ENCODE measurements at regions not wholly inside any gene's neighbourhood (a gene's known extent, or its start where the extent isn't known, plus 50 kb on each side); places are given as distances from the start of the nearest gene placed in this dataset.
"Not testable (repeated sequence)": the region's sequence is repeated elsewhere in the genome, so short reads cannot be mapped to it uniquely, and the experiment has no call there.

- DNase-seq, result no peak
These were observed 301.9 kb downstream of the RASEF start for GRCh38 chr9:82761027-82761426.

DNA sequence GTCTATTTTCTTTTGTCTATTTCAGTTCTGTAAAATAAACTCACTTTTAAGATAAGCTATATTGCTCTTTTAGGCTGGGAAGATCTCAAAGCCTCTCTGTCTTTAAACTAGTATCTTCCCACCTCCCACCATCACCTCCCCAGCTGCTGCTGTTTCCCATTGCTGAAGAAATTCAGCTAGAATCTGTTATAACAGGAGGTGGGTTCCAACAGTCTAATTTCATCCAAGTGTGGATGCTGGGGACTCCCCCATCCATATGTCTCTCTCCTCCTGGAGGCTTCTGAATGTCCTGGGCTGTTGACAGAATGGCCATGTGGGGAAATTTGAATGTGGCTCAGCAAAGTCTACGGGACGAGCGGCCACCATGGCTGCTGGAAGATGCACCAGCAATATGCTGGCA lies 301.0 kb downstream of the RASEF start:
- DNase-seq, result no peak

GRCh38 chr9:82763656-82764055 lies 299.3 kb downstream of the RASEF start:
- DNase-seq, result no peak

DNA sequence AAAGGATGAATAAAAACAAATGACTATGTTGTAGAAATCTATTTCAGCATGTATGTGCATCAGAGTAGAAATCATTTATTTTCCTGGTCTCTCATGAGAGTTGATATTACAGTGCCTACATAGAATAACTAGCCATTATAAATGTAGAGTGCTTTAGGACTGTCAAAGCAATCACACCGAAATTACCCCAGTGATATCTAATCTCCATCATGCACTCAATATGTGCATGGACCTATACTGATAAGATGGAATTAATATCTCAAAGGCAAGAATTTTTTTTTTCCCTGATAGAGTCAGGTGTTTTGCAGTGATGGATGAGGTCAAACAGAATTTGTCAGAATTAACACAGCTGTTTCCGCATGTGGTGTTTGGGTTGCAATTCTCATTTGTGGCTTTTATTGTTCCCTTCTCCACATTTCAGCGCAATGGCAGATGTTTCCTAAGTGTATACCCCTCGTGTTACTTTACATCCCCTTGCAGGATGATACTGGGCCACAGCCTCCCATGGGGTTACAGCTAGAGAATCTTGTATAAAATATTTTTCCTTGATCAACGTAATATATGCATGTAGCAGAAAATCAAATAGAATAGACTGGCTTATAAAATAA lies 298.8 kb downstream of the RASEF start:
- DNase-seq, result no peak

- DNase-seq, result not testable (repeated sequence)
These were observed 288.2 kb downstream of the RASEF start for GRCh38 chr9:82774707-82775231.

DNA sequence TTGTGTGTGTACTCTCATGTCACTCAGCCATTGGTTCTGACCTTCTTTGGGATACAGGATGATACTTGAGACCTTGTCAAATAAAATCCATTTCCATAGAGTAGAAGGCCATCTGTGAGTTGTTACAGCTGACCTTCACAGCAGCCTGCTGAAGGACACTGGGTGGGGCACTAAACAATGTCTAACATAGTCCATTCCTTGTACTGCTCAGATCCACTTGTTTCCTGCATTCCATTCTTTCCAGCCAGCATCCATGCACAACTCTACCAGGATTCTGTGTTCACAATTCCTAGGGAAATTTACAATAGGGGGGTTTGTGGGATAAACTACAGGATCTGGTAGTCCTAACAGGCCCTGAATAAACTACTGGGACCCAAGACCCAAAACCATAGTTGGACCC lies 286.4 kb downstream of the RASEF start:
- no peak for DNase-seq

GRCh38 chr9:82777366-82777765 lies 285.6 kb downstream of the RASEF start:
- no peak for DNase-seq

GRCh38 chr9:82778923-82779322 lies 284.0 kb downstream of the RASEF start:
- DNase-seq, result not testable (repeated sequence)

- DNase-seq, result no peak
These were observed 282.9 kb downstream of the RASEF start for GRCh38 chr9:82780017-82780416.

DNA sequence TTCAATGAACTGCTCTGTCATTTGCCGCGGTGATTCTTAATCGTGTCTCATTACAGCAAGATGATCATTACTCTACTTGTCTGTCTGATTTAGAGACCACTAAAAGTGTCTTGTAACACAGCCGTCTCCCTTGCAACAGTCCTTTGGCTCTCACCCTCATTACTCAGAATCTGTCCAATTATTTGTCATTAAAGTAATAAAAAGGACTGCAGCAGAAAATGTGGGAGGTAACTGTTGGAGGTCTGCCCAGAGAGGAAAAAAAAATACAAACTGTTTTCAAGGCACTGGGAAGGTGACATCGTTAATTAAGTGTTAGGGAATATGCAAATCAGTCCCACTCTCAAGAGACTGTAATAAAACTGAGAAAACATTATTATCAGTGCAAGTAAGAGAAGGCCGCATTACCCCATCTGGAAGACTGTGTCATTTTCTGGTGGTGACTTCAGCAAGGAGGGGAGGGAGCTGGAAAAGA lies 281.0 kb downstream of the RASEF start:
- no peak for DNase-seq

DNA sequence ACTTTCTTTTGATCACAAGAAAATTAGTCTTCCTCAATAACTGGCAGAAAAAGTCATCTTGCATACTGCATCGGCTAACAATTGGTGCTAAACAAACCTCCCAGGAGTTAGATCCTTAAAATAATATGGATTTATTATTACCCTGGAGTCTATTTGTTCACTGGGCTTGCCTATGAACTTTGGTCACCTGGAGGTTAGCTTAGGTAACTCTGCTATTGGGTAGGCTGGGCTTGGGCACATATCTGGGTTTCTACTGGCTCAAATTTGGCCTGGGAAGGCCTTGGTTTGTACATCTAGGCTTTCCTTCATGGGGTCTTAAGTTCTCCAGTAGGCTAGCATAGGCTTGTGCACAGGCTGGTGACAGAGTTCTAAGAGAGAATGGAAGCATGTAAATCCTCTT lies 279.9 kb downstream of the RASEF start:
- DNase-seq, result no peak

GRCh38 chr9:82784589-82784988 lies 278.4 kb downstream of the RASEF start:
- DNase-seq, result no peak

DNA sequence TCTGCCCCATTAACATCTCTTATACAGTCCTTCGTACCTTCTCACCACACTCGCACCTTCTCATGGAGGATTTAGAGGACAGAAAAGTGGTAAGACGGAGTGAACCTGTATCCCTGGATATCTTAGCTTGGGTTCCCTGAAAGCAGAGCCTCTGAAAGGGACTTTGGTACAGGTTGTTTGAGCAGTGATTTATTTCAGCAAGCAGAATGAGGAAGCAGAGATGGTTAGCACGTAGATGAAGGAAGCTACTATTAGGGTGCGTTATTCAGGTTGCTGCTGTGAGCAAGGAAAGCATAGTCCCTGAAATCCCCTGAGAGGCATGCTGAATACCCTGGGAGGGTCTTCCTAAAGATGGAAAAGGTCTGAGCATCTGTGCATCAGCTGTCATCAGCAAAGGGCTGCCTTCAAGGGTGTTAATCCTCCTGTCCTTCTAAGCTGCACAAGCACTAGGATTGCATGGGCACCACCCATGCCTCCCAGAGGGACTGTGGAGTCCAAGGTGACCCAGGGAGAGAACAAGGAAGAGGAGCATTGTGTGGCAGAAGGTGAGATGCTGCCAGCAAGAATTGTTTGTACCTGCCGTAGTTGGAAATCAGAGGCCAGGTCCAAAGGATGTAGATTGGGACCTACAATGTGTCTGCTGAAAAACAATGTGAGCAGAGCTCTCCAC lies 273.7 kb downstream of the RASEF start:
- DNase-seq, result no peak

DNA sequence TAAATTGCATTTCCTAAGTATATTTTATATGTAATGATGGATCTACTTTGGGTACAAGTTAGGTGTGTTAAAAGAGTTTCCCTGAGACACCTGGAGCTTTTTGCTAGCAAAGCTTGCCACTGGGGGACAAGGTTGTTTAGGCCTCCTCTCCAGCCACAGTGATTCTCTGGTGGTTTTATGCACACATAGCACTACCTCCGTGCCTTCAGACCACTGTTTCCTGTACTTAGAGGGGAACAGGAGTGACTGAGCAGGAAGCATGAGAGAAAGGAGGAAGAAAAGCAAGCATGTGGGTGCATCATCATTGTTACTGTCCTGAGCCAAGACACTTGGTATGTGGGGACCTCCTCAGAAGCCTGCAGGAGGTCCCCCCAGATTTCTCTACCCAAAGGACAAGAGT lies 272.1 kb downstream of the RASEF start:
- no peak for DNase-seq

DNA sequence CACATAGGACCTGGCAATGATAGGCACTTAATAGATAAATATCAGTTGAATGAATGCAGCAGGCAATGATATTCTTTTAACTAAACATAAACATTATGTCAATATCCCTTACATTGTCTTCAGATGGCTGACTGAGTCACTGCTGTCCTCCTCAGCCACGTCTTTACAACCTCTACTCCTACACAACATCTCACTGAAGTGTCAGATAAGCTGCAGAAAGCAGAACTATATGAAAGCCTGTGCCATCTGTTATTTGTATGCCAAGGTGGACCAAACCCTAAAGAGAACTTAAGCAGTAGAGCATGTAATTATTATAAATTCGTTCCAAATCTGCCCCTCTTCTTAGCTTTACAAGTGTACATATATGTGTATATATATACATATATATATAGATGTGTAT lies 271.2 kb downstream of the RASEF start:
- no peak for DNase-seq

DNA sequence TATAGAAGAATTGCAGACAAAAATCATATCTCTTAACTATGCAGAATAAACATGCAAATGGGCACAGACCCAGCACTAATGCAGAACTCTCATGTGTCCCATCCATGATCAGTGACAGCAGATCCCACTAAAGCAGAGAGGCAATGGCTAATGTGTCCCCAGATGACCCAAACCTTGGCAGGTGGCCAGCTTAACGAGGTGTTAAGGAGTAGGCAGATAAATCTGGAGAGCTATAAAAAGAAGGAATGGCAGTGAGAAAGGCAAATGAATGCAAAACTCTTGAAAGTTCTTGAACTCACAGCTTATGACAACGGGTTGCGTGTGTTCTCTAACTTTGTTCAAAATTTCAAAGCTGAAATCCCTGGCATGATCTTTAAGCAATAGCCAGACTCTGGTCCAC lies 265.4 kb downstream of the RASEF start:
- DNase-seq, result no peak

GRCh38 chr9:82799286-82799685 lies 263.7 kb downstream of the RASEF start:
- no peak for DNase-seq

DNA sequence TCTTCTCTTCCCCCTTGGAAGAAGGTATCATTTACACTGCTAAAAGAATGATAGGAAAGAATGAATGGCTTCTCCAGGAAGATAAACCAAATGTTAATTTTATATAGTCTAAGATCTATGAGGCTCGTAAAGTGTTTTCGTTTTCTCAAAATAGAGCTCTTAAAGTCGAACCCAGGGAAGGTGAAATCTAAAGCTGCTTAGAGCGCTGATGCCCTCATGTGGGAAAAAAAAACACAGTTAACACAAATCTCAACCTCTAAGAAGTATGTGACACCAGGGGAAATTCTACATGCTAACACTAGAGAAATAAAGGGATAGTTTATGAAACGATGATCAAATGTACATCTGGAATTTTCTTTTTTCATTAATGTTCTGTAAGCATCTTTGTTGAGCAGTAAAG lies 257.9 kb downstream of the RASEF start:
- DNase-seq, result no peak

DNA sequence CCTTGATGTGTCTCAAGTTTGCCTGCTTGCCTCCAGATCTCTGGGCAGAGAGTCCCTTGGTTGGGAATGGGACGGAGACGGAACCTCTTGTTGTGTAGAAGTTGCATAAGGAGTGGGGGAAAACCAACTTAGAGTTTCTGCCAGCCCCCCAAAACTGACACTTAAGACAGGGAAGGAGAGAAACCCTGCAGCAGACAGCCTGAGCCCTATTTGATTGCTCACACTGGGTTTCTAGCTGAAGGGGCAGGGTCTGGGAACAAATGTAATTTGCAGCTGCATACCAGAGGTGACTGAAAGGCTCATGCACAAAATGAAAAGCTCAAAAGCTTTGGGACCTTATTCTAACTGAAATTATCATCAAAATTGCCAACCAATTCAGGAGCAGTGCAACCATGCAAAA lies 254.5 kb downstream of the RASEF start:
- no peak for DNase-seq

GRCh38 chr9:82810915-82811314 lies 252.0 kb downstream of the RASEF start:
- DNase-seq, result no peak

- no peak for DNase-seq
These were observed 243.7 kb downstream of the RASEF start for GRCh38 chr9:82819260-82819659.

GRCh38 chr9:82820186-82820585 lies 242.8 kb downstream of the RASEF start:
- no peak for DNase-seq

DNA sequence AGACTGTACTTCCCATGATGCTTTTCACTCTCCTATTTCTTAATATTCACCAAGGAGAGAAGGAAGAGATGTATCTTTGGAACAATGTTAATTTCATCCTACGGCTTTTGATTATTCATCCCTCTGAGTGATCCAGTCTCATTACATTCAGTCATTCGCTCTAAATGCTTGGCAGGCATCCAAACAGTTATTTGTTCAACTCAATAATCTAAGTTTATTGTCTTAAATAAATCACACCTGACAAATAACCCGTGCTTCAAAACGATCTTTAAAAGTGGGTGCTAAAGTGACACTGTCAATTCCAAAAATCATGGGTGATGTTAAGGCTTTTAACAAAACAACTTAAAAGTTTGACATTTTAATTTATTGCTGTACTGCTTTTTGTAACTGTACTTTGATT lies 233.1 kb downstream of the RASEF start:
- DNase-seq, result no peak

DNA sequence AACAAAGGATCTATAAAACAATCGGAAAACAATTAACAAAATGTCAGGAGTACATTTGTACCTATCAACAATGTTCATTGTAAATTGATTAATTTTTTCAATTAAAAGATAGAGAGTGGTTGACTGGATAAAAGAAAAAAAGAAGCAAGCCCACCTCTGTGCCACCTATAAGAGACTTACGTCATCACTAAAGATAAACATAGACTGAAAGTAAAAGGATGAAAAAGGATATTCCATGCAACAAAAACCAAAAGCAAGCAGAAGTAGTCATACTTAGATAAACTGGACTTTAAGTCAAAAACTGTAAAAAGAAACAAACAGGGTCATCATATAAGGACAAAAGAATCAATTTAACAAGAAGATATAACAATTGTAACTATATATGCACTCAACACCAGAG lies 197.4 kb downstream of the RASEF start:
- DNase-seq, result no peak
